Iris pigment epithelial cell (primary cell): ENCODE measurements at regions not wholly inside any gene's neighbourhood (a gene's known extent, or its start where the extent isn't known, plus 50 kb on each side); places are given as distances from the start of the nearest gene placed in this dataset.

Experiments
- DNase-seq: peaks from one replicate; pipeline ENCODE4 v3.0.0-alpha.2; 2011; ENCODE audit warnings: low read depth

DNA sequence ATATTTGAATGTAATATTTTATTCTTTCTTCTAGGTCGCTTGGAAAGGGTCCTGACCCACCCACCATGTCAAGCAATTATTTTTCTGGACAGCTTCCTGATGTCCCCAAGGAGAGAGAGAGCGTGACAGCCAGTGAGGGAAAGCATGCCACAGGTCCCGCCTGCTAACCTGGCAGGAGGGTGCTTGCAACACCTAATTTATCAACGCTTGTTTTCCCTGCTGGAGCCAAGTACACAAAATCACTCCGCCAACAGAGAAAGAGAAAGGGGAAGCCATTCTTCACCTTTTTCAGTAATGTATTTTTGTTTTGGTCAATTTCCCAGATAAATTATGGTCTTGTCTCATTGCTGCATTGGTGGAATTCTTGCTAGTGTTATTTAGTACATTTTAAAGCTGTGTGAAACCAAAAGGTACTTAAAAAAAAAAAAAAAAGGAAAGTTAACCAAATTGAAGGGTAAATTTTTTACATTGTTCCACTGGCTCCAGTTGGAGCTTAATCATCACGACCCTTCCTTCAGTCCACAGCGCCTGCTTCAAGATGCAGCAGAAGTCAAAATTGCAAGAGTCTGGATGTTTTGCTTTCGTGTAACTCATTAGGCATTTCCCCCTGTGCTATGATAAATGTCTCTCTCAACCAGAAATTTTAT, 88.5 kb upstream of the COPS8 start:
- DNase-seq: no peak

DNA sequence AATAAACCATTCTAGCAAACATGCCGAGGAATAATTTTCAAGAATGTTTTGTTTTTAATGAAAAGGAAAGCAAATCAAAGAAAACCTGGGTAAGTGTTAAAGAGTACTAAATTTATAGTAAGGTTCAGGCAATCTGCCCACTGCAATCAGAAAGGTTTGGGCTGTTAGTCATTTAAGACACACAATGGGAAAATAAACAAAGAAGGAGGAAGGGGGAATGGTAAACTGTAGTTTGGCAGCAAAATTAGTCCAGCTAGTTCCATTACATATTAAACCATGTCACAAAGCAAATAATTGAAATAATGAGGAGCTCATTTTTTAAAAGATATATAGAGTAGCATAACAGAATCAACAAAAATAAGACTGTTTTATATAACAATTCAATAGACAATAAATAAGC, 87.5 kb upstream of the COPS8 start:
- peak; percentile 30 for DNase-seq

DNA sequence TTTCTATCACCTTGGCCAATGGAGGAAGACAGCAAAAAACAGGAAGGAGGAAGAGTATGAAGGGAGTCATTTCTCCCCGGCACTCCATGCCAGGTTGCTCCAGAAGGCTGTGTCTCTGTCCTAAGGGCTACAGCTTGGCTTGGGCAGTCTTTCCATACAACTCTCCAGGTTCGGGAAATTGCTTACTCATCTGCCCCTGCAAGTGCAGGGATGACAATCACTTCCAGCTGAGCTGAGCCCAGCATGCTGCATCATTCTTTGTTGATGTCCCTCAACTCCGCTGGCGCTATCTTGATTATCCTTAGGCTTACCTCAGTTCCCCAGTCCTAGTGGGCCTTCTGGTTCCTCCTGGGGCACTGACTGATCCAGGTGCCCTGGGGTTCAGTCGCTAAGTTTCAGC, 86.9 kb upstream of the COPS8 start:
- no peak for DNase-seq

DNA sequence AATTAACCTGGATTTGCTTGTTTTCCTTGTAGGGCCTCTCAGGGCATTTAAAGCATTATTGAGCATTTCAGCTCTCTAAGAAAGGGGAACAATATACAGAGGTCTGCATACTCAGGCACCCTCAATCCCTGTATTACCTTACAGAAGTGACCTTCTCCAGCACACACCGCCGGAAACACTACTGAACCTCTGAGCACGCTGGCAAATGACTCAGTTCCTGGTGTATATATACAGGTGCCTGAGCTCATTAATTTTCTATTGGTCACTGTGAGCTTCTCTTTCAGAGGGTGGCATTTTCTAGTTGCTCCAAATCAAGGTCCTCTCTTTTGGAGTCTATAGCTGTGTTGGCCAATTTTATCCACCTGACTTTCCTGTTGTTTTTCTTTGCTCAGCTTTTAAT, 85.2 kb upstream of the COPS8 start:
- DNase-seq: no peak

DNA sequence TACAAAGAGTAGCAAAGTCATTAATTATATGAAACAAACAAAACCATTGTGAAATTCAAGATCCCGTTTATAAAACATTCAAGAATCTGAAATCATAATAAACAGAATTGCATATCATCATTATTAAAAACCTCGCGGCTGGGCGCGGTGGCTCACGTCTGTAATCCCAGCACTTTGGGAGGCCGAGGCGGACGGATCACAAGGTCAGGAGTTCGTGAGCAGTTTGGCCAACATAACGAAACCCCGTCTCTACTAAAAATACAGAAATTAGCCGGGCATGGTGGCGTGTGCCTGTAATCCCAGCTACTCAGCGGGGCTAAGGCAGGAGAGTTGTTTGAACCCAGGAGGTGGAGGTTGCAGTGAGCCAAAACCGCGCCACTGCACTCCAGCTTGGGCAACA, 80.3 kb upstream of the COPS8 start:
- DNase-seq: peak; percentile 16

DNA sequence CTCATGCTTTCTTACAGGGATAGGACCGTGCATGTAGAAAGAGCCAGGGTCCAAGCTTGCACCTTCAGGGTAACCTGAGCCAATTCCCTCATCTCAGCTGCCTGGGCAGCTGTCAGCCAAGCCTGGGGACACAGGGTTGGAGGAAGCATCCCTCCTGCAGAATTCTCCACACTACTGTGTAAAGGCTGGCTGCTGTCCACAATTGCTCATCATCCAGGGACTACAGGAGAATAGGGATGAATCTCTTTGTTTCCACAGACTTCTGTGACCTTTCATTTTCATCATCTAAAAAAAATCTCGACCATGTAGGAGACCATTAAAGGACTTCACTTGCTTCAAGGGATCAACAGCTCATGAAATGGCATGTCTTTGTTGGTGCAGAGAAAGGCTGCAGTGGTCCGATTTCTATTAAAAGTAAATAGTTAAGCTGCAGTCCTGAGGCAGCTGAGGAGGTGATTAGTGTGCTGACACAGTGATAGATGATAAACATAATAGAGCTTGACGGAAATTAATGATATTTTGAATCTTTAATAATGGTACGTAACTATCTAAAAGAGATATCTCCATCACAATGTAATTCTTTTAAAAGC, 74.4 kb upstream of the COPS8 start:
- no peak for DNase-seq

DNA sequence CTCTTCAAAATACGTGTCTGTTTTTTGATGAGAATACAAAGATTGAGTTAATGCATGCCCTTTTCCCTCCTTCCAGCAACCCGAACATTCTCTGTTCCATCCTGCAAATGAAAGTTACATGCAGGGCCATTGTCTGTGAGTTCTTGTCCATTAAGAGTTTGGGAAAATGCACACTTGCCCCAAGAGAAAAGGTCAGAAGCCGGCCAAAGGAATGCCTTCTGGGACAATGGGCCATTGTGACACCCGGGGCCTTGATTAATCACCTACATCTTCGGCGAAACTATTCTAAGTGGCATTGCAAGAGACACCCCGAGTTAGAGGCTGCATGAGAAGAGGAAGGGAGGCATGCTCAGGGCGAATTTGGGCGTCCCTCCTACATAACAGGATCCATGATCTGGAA, 73.7 kb upstream of the COPS8 start:
- DNase-seq: no peak

DNA sequence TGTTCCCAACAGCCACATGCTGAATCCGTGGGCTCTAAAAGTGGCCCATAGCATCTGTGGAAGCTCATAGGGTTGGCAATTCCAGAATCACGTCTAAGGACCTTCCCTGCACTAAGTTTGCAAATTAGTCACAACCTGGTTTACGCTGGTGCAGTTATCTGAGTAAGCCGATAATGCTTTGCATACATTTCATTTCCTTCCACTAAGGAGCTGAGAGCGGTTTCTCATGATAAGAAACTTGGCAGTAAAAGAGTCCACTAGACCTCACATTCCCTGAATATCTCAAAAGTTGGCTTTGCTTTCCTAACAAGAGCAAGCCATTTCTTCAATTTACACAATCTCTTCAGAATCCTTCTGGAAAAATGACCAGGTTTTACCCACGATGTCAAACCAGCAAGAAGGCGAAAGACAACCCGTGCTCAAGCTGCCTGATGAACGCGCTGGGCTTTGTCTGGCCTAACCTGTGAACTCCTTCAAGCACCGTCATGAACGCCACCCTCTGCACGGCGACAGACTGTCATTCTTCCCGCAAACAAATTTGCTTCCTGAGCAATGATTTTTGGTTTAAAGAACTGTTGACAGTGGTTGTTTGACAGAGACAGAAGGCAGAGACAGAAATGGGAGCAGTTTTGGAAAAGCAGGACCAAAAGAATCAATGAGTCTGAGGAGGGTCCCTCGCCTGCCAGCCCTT, 73.0 kb upstream of the COPS8 start:
- DNase-seq: peak; percentile 87

DNA sequence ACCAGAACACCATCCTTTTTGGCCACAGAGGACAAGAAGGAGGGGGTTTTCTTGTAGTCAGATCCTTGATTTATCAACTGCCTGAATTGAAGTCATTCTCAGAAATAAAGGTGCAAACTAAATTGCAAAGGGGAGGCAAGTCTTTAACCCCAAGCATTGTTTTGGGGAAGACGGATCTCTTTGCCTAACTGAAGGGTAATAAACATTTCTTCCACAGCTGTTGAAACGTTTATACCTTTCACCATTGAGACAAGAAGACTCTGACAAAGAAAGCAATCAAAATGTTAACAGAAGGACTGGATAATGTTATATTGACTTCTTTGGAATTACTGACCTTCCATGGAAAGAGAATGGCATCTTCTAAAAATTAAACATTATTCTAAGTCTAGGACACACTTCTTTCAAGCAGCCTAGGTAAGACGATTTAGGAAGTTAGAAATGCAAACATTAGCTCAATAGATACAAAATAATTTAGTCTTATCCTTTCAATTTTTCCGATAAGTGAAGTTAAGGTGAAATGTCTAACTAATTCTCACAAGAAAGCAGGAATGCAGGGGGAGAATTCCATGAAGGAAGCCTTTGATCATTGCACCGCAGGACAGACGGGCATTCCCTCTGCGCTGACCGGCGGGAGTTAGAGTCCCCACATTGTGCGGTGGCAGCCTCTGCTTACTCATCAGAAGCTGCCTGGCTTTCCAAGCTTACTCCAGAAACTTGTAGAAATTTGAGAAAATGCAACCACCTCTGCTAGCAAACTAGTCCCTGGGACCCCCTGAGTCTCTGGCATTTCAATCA, 69.4 kb upstream of the COPS8 start:
- no peak for DNase-seq

DNA sequence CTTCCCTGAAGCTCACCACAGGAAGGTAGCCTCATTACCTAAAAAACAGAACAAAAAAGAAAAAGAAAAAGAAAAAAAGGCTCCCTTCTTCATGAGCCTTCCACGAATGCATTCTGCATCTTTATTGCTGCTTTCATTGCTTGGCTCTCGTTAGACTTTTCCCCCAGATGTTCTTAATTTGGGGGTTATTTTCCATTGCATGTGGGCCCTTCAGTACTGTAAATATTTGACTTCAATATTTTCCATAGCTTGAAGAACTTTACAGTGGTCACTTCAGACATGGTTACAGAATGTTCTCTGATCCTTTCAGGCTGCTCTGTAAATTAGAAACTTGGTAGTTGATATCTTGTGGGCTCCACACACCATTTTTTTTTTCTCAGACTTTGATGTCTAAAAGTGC, 65.6 kb upstream of the COPS8 start:
- DNase-seq: no peak

DNA sequence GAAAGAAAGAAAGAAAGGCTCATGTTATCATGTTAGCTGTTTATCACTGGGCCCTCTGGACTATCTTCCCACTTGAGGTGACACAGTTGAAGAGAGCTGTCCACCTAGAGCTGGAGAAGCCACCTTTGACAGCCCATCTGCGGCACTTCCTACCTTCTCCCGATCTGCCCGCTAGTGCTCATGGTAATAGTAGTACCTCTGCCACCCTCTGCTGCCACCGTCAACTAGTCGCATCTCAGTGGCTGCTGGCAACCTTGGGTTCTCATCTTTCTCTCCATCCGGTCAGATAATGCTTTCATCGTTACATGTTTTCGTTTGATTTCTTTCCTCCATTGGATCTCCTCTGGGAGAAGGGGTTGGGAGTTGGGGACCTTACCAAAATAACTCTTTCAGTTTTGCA, 63.2 kb upstream of the COPS8 start:
- DNase-seq: no peak

DNA sequence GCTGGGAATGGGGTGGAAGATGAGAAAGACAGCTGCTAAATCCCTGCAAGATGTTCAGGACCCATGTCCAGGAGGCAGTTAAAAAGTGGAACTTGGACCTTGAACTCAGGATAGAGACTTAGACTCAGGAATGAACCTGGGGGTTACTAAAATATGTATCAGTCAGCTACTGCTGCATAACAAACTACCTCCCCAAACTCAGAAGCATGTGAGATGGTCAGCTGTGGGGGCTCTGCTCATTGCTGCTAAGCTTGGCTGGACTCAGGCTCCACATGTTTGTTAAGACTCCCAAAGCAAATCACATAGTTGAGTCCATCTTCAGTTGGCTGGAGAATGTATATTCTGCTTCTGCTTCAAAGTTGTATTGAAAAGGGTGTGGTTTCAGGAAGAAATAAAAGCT, 61.4 kb upstream of the COPS8 start:
- no peak for DNase-seq

DNA sequence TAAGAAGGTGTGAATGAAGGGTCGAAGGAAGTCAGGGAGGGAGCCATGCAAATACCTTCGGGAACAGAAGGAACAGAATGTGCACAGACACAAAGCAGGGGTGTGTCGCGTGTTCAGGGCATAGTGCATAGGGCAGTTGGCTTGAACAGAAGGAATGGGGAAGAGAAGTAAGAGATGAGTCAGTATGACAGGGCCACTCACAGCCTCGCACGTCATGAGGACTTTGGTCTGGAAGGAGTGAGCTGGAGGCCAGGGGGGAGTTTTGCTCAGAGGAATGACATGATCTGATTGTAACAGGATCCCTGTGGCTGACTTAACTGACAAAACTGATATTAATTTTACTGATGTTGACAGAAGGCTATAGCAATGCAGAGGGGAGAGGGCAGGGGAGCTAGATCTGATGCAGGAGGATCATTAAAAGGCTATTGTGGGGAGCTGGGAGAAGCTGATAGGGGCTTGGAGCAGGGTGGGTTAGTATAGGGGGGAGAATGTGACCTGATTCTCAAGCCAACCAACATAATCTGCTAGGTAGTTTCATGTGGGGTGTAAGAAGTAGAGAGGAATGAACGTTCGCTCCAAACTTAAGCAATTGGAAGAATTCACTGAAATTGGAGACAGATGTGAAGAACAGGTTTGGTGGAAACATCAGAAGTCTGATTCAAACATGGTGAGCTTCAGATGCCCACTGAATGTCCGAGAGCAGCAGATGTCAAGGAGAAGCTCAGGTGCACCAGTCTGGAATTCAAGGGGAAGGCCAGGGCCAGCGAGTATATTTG, 60.4 kb upstream of the COPS8 start:
- DNase-seq: peak; percentile 95

DNA sequence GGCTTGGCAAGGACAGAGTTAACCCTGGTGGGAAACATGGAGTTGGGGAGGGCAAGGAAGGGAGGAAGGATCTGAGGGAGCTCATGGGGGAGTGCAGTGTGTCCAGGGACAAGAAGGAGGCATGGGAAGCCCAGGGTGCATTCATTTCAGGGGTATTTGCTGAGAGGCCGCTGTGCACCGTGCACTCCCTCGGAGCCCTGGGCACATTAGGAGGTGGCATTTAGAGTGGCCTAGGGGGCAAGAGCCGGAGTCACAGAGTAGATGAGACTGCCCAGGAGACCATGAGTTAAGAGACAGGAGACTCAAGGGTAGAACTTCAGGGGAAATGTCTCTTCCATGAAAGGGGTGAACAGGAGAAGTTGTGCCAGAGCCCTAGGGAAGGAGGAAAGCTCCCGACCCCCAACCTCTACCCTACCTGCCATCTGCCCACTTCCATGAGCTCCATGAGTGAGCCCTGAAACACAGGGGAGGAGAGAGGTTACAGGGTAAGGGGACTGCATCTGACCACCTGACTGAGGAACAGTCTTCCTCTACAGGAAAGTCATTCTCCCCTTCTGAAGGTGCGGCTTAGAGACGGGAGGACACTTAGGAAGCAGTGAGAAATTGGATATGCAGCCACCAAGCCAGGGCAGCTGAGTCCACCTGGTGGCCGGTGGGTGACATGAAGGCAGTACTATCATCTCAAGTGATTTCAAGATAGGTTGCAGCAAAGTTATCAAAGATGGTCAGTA, 58.5 kb upstream of the COPS8 start:
- DNase-seq: peak; percentile 72

DNA sequence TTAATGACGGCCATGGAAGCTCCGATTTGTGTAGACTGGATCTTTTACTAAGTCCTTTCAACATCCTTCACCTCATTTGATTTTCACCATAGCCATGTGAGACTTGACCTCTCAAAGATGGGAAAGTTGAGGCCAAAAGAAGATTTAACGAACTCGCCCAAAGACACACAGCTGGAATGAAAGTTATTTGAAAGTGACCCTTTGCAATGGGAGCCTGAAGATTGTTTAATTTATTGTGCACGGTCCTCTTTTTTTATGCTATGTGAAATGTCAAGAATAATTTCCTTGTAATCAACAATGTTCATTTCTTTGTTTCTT, 58.0 kb upstream of the COPS8 start:
- DNase-seq: no peak

DNA sequence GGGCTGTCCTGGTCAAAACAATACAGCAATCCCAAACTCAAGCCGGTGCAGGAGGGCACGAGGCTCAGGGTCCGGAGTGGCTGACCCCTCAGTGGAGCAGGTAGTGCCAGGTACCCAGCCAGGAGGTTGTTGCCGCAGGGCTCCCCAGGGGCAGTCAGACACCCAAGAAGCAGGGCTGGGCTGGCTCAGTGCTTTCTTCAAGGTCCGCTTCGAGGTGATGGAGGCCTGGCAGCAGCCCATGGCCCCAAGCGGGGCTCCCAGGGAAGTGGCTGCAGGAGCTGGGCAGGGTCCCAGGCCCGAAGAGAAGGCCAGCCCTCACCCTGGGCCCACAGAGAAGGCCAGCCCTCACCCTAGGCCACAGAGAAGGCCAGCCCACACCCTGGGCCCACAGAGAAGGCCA, 55.3 kb upstream of the COPS8 start:
- DNase-seq: no peak

DNA sequence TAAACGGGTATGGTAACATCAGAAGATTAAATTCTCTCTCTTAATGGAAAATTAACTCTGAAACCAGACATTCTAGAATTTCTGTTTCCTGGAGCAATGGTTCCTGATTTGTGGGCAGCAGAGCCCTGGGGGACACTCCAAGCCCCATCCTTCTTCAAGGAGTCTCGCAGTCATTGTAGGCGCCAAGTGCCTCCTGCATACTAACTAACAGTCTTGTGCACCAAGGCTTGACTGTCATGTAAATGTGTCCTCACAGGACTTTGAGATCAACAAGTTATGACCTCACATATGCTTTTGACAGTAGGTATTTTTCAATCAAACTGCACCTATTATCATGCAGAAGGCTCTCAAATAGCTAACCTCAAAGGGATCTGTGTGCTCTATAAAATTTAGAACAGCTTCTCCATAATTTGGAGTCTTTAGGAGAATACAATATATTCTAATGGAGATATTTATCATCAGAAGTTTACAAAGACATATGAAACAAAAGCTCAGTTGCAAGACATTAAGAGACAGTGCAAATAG, 52.1 kb upstream of the COPS8 start:
- DNase-seq: no peak

DNA sequence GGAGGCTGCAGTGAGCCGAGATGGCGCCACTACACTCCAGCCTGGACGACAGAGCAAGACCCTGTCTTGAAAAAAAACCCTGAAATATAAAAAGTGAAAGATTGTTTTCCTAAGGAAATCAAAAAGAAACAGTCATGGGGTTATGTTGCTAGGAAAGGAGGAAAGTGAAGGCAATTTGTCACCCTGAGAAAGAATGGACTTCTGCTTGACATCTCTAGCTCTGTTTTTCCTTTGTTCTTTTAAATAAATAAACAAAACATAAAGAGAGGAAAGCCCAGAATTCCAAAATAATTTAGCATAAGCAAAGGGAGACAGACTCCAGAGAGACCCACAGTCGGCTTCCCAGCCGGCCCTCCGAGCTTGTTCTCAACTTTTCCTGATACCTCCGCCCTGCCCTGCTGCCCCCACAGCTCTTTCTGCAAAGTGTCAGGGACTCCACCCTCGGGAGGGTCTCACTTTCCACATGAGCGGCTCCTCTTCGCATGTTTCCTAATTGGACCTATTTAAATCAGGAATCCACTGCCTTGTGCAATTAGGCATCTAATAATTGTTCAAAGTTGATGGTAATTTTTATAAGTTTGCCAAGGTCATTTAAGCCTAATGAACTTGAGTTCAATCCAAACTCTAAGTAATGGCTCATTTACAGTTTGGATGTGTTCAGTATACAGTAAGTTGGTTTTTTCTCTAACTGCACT, 49.8 kb upstream of the COPS8 start:
- DNase-seq: no peak
